DMS153 treated with DMSO at 0.1 percent for 48 hours (cell line): ENCODE measurements at regions not wholly inside any gene's neighbourhood (a gene's known extent, or its start where the extent isn't known, plus 50 kb on each side); places are given as distances from the start of the nearest gene placed in this dataset.

Source experiments
- DNase-seq: peaks from one replicate; lab custom pipeline; 2025; ENCODE audit not compliant: unreplicated experiment; lab: John Stamatoyannopoulos, UW

DNA sequence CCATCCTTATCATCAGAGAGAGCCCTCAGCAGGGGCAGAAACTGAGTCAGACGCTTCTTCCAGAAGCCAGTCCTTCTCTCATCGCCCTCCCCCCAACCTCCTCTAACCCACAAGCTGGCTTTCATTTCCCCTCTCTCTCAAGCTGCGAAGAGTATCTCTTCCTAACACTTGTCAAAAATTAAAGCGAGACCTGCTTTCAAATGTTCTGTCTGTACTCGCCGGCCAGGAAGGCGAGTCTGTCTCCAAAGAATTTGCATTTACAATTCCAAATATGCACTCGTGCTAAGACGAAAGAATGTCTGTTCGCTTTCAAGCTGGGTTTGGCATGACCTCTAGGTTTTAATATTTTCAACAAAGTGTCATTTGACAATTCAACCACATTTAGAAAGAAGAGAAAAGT lies 140.4 kb downstream of the RGS9 start:
- no peak for DNase-seq
